OCI-LY7 (cell line): ENCODE measurements at regions not wholly inside any gene's neighbourhood (a gene's known extent, or its start where the extent isn't known, plus 50 kb on each side); places are given as distances from the start of the nearest gene placed in this dataset.

Source experiments
- EZH2phosphoT487 ChIP-seq: fragments of 200-600 bp; sonication (generic); IDR thresholded peaks from 2 replicates; pipeline ENCODE4 v1.6.1; 2018; ENCODE audit warnings: low read depth, borderline replicate concordance, mild to moderate bottlenecking, mixed run types, antibody characterized with exemption, low read length, moderate library complexity, mixed read lengths
- TF ChIP-seq, protein P1 (sequence below): fragments of 200-600 bp; sonication (generic); conservative IDR thresholded peaks from 2 replicates; pipeline ENCODE4 v1.5.1; 2014; ENCODE audit warnings: mild to moderate bottlenecking, antibody characterized with exemption, low read length, moderate library complexity, mixed read lengths

- TF ChIP-seq, protein P1, sequence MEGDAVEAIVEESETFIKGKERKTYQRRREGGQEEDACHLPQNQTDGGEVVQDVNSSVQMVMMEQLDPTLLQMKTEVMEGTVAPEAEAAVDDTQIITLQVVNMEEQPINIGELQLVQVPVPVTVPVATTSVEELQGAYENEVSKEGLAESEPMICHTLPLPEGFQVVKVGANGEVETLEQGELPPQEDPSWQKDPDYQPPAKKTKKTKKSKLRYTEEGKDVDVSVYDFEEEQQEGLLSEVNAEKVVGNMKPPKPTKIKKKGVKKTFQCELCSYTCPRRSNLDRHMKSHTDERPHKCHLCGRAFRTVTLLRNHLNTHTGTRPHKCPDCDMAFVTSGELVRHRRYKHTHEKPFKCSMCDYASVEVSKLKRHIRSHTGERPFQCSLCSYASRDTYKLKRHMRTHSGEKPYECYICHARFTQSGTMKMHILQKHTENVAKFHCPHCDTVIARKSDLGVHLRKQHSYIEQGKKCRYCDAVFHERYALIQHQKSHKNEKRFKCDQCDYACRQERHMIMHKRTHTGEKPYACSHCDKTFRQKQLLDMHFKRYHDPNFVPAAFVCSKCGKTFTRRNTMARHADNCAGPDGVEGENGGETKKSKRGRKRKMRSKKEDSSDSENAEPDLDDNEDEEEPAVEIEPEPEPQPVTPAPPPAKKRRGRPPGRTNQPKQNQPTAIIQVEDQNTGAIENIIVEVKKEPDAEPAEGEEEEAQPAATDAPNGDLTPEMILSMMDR, result no peak
- TF ChIP-seq EZH2phosphoT487, result no peak
Measured at GRCh38 chr4:126647320-126647719, 985.4 kb upstream of the INTU start.
